ENCODE measurements at regions not wholly inside any gene's neighbourhood (a gene's known extent, or its start where the extent isn't known, plus 50 kb on each side); places are given as distances from the start of the nearest gene placed in this dataset.

- Histone ChIP-seq H3K4me1 (peaks cover 0 to 4% (median 0%) of the 10 kb centered on the region in 4 donors), H3K27ac (no peak overlapping the region), H3K27me3 (no peaks in the 10 kb centered on the region), H3K9me3 (no peaks in the 10 kb centered on the region), H3K36me3 (no peaks in the 10 kb centered on the region), H3K4me3 (no peak overlapping the region)
- in situ Hi-C loops (cut with MboI; ENCODE audit: low pct_ligation_motif_present in 1 of 4, low pct_unique_long_range_greater_than_20kb in 1 of 4, low sequenced_read_pairs in 3 of 4) (no loop called here), intact Hi-C loops (cut with DNase I; ENCODE audit: low total_unique reads) (no loop called here)
- no peak for DNase-seq
- WGBS, 2 donors (ENCODE audit: low coverage in 1 of 2): 36 to 51% methylated on average over 3 of the region's 3 CpGs
- peak; percentile 33 to 55 (median 51) for TF ChIP-seq CTCF (IDR thresholded peaks at IDR 0.05)
- no peak for TF ChIP-seq POLR2AphosphoS5 (IDR thresholded peaks at IDR 0.05)
Measured at GRCh38 chr7:113774182-113774807, 144.5 kb downstream of the PPP1R3A start.

GRCh38 chr7:113770146-113770738, 148.6 kb downstream of the PPP1R3A start:
- in situ Hi-C loops (cut with MboI; ENCODE audit: low pct_ligation_motif_present in 1 of 4, low pct_unique_long_range_greater_than_20kb in 1 of 4, low sequenced_read_pairs in 3 of 4) (no loop called here), intact Hi-C loops (cut with DNase I; ENCODE audit: low total_unique reads) (no loop called here)
- Histone ChIP-seq H3K4me3 (no peak overlapping the region), H3K4me1 (peaks cover 0 to 17% (median 0%) of the 10 kb centered on the region in 4 donors), H3K27ac (no peak overlapping the region), H3K27me3 (no peaks in the 10 kb centered on the region), H3K36me3 (no peaks in the 10 kb centered on the region), H3K9me3 (no peaks in the 10 kb centered on the region)
- no peak for DNase-seq
- WGBS, 2 donors (ENCODE audit: low coverage in 1 of 2): 79 to 92% methylated on average over 2 to 11 of the region's 12 CpGs
- TF ChIP-seq EP300 (IDR thresholded peaks at IDR 0.05; ENCODE audit: low read depth): no peak
- no peak for TF ChIP-seq POLR2AphosphoS5 (IDR thresholded peaks at IDR 0.05)
- TF ChIP-seq CTCF (IDR thresholded peaks at IDR 0.05): no peak
- TF ChIP-seq POLR2A (IDR thresholded peaks at IDR 0.05): no peak

- intact Hi-C loops (cut with DNase I; ENCODE audit: low total_unique reads): no loop called here
- Histone ChIP-seq H3K36me3 (no peaks in the 10 kb centered on the region), H3K27me3 (no peaks in the 10 kb centered on the region), H3K4me3 (no peak overlapping the region), H3K4me1 (peaks cover 0 to 17% (median 0%) of the 10 kb centered on the region in 4 donors), H3K27ac (no peak overlapping the region), H3K9me3 (no peaks in the 10 kb centered on the region)
- in situ Hi-C loops (cut with MboI; ENCODE audit: low pct_ligation_motif_present in 1 of 4, low pct_unique_long_range_greater_than_20kb in 1 of 4, low sequenced_read_pairs in 3 of 4): no loop called here
- TF ChIP-seq POLR2A (IDR thresholded peaks at IDR 0.05) (no peak), CTCF (IDR thresholded peaks at IDR 0.05) (no peak), POLR2AphosphoS5 (IDR thresholded peaks at IDR 0.05) (no peak), EP300 (IDR thresholded peaks at IDR 0.05; ENCODE audit: low read depth) (no peak)
- DNase-seq: no peak
- 20 to 25% methylated on average over 1 of the region's 1 CpG for WGBS, 2 donors (ENCODE audit: low coverage in 1 of 2)
Measured at GRCh38 chr7:113768387-113768786, 150.4 kb downstream of the PPP1R3A start.

- TF ChIP-seq POLR2A (IDR thresholded peaks at IDR 0.05) (no peak), POLR2AphosphoS5 (IDR thresholded peaks at IDR 0.05) (no peak), EP300 (IDR thresholded peaks at IDR 0.05; ENCODE audit: low read depth) (no peak), CTCF (IDR thresholded peaks at IDR 0.05) (no peak)
- Histone ChIP-seq H3K27ac (no peak overlapping the region), H3K4me3 (no peak overlapping the region), H3K9me3 (no peaks in the 10 kb centered on the region), H3K27me3 (no peaks in the 10 kb centered on the region), H3K4me1 (peaks cover 0 to 16% (median 0%) of the 10 kb centered on the region in 4 donors), H3K36me3 (no peaks in the 10 kb centered on the region)
- in situ Hi-C loops (cut with MboI; ENCODE audit: low pct_ligation_motif_present in 1 of 4, low pct_unique_long_range_greater_than_20kb in 1 of 4, low sequenced_read_pairs in 3 of 4): no loop called here
- intact Hi-C loops (cut with DNase I; ENCODE audit: low total_unique reads): no loop called here
- no peak for DNase-seq
- WGBS, 2 donors (ENCODE audit: low coverage in 1 of 2): 43 to 54% methylated on average over 2 of the region's 2 CpGs
Measured at GRCh38 chr7:113764401-113765035, 154.3 kb downstream of the PPP1R3A start.

All from transverse colon (tissue), 4 donors.